ENCODE measurements at regions not wholly inside any gene's neighbourhood (a gene's known extent, or its start where the extent isn't known, plus 50 kb on each side); places are given as distances from the start of the nearest gene placed in this dataset.

DNA sequence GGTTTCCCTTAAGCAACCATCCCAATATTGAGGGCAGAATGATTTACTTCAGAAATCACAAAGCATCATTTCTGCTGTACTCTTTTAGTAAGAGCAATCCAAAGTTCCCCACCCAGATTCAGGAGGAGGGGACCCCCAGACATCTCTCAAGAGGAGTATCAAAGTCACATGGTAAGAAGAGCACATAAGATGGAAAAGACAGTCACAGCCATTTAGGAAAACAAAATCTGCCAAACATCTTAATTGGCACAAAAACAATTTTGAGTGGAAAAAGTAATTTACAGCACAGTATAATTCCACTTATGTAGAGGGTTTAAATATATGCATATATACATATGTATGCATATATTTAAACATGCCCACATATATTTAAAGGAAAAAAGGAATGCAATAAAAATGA, 1329.0 kb upstream of the CELF2 start:
- no peak for TF ChIP-seq GATA3 (IDR thresholded peaks at IDR 0.05; ENCODE audit: low read depth, low read length)
- TF ChIP-seq GATA2 (IDR thresholded peaks at IDR 0.05; ENCODE audit: low read depth, low read length), result no peak

Measured in SH-SY5Y (cell line).